GM23248 (cell line): ENCODE measurements at regions not wholly inside any gene's neighbourhood (a gene's known extent, or its start where the extent isn't known, plus 50 kb on each side); places are given as distances from the start of the nearest gene placed in this dataset.

ENCODE experiments used
- DNase-seq: peaks from one replicate; pipeline ENCODE4 v3.0.0-alpha.2; 2015
- H2AFZ ChIP-seq: fragments of 200-600 bp; sonication (generic); 2 replicates; pipeline ENCODE4 v1.6.1; 2016; ENCODE audit warnings: antibody characterized with exemption
- H3F3A ChIP-seq: fragments of 200-600 bp; sonication (generic); 2 replicates; pipeline ENCODE4 v1.6.1; 2016; ENCODE audit warnings: mild to moderate bottlenecking, antibody characterized with exemption, mixed run types; ENCODE audit not compliant: insufficient read depth
- H3K27ac ChIP-seq: fragments of 200-600 bp; sonication (generic); 2 replicates; pipeline ENCODE4 v1.5.1; 2016; ENCODE audit warnings: mild to moderate bottlenecking
- H3K27me3 ChIP-seq: fragments of 200-600 bp; sonication (generic); replicated peaks from 2 replicates; pipeline ENCODE4 v1.6.1; 2016; ENCODE audit warnings: mild to moderate bottlenecking; ENCODE audit not compliant: insufficient read depth
- H3K36me3 ChIP-seq: fragments of 200-600 bp; sonication (generic); 2 replicates; pipeline ENCODE4 v1.6.1; 2016; ENCODE audit warnings: low read depth, mild to moderate bottlenecking
- H3K4me1 ChIP-seq: fragments of 200-600 bp; sonication (generic); 2 replicates; pipeline ENCODE4 v1.6.1; 2016; ENCODE audit warnings: mild to moderate bottlenecking; ENCODE audit not compliant: insufficient read depth
- H3K4me2 ChIP-seq: fragments of 200-600 bp; sonication (generic); one replicate; pipeline ENCODE4 v1.6.1; 2016; ENCODE audit warnings: mild to moderate bottlenecking; ENCODE audit not compliant: unreplicated experiment
- H3K4me3 ChIP-seq: fragments of 200-600 bp; sonication (generic); 2 replicates; pipeline ENCODE4 v1.5.1; 2016; ENCODE audit warnings: mild to moderate bottlenecking
- H3K79me2 ChIP-seq: fragments of 200-600 bp; sonication (generic); 2 replicates; pipeline ENCODE4 v1.6.1; 2016; ENCODE audit warnings: mild to moderate bottlenecking; ENCODE audit not compliant: insufficient read depth
- H3K9ac ChIP-seq: fragments of 200-600 bp; sonication (generic); 2 replicates; pipeline ENCODE4 v1.6.1; 2016; ENCODE audit warnings: mild to moderate bottlenecking
- H3K9me2 ChIP-seq: fragments of 200-600 bp; sonication (generic); 2 replicates; pipeline ENCODE4 v1.6.1; 2016; ENCODE audit warnings: mixed run types, mild to moderate bottlenecking, moderate library complexity; ENCODE audit not compliant: insufficient read depth
- H3K9me3 ChIP-seq: fragments of 200-600 bp; sonication (generic); one replicate; pipeline ENCODE4 v1.6.1; 2017; ENCODE audit warnings: low read depth
- H4K20me1 ChIP-seq: fragments of 200-600 bp; sonication (generic); 2 replicates; pipeline ENCODE4 v1.6.0; 2016; ENCODE audit not compliant: insufficient read depth
- EZH2 ChIP-seq: fragments of 200-600 bp; sonication (generic); IDR thresholded peaks from 2 replicates; pipeline ENCODE4 v1.6.1; 2018; ENCODE audit warnings: antibody characterized with exemption, mild to moderate bottlenecking; ENCODE audit not compliant: insufficient read depth, poor library complexity, severe bottlenecking
- EZH2phosphoT487 ChIP-seq: fragments of 200-600 bp; sonication (generic); IDR thresholded peaks from 2 replicates; pipeline ENCODE4 v1.6.1; 2018; ENCODE audit warnings: antibody characterized with exemption, moderate library complexity, mild to moderate bottlenecking, low read depth; ENCODE audit not compliant: insufficient read depth
- WGBS, 2 experiments: methylation state at CpG; one replicate each; pipeline ENCODE4 v1.1.6; 2015 to 2017; ENCODE audit warnings: low lambda C conversion rate in 2 of 2, low coverage in 1 of 2; ENCODE audit errors: missing lambda C conversion rate in 2 of 2; 5-methylcytosine and 5-hydroxymethylcytosine counted together
- in situ Hi-C: fragments of 300-500 bp; cut with MboI; formaldehyde crosslinking; loops from 2 replicates; pipeline ENCODE4 v1.15.0; 2020

GRCh38 chr10:131689954-131690757 lies 210.7 kb upstream of the PPP2R2D start:
- H4K20me1 ChIP-seq = no peaks in the 10 kb centered on the region
- in situ Hi-C loops = no loop called here
- H3K27ac ChIP-seq = no peak overlapping the region
- no peaks in the 10 kb centered on the region for H3K9me3 ChIP-seq
- H3K9ac ChIP-seq = no peak overlapping the region
- H3K4me3 ChIP-seq = no peak overlapping the region
- no peaks in the 10 kb centered on the region for H3K4me1 ChIP-seq
- no peaks in the 10 kb centered on the region for H3K36me3 ChIP-seq
- H3K4me2 ChIP-seq = no peak overlapping the region
- no peaks in the 10 kb centered on the region for H3K27me3 ChIP-seq
- WGBS, 2 experiments = 35 to 37% methylated on average over 15 of the region's 15 CpGs
- no peaks in the 10 kb centered on the region for H3K9me2 ChIP-seq
- no peak for DNase-seq
- H3F3A ChIP-seq = no peaks in the 10 kb centered on the region
- H3K79me2 ChIP-seq = no peaks in the 10 kb centered on the region
- H2AFZ ChIP-seq = no peak overlapping the region
- TF ChIP-seq EZH2phosphoT487 (no peak), EZH2 (no peak)

GRCh38 chr10:131690805-131691239 lies 210.0 kb upstream of the PPP2R2D start:
- Histone ChIP-seq H4K20me1 (no peaks in the 10 kb centered on the region), H3K79me2 (no peaks in the 10 kb centered on the region), H3K36me3 (no peaks in the 10 kb centered on the region), H3F3A (no peaks in the 10 kb centered on the region), H3K4me3 (no peak overlapping the region), H3K9ac (no peak overlapping the region), H3K4me2 (no peak overlapping the region), H3K4me1 (no peaks in the 10 kb centered on the region), H3K27me3 (no peaks in the 10 kb centered on the region), H2AFZ (no peak overlapping the region), H3K9me2 (no peaks in the 10 kb centered on the region), H3K27ac (no peak overlapping the region), H3K9me3 (no peaks in the 10 kb centered on the region)
- no peak for TF ChIP-seq EZH2
- TF ChIP-seq EZH2phosphoT487 = no peak
- WGBS, 2 experiments = 51 to 53% methylated on average over 12 to 13 of the region's 14 CpGs
- DNase-seq = no peak
- in situ Hi-C loops = no loop called here

- Histone ChIP-seq H3K9me2 (no peaks in the 10 kb centered on the region), H3K79me2 (no peaks in the 10 kb centered on the region), H3K9ac (no peak overlapping the region), H3K4me2 (no peak overlapping the region), H3K4me3 (no peak overlapping the region), H3K4me1 (no peaks in the 10 kb centered on the region), H3K27ac (no peak overlapping the region), H2AFZ (no peak overlapping the region), H3K36me3 (no peaks in the 10 kb centered on the region), H4K20me1 (no peaks in the 10 kb centered on the region), H3K27me3 (no peaks in the 10 kb centered on the region), H3K9me3 (no peaks in the 10 kb centered on the region), H3F3A (no peaks in the 10 kb centered on the region)
- WGBS, 2 experiments = 32 to 45% methylated on average over 5 to 16 of the region's 16 CpGs
- no peak for TF ChIP-seq EZH2phosphoT487
- no peak for TF ChIP-seq EZH2
- no peak for DNase-seq
- in situ Hi-C loops = no loop called here
Measured at GRCh38 chr10:131691481-131692090, 209.2 kb upstream of the PPP2R2D start.

GRCh38 chr10:131692176-131692575 lies 208.6 kb upstream of the PPP2R2D start:
- TF ChIP-seq EZH2phosphoT487 (no peak), EZH2 (no peak)
- no peak overlapping the region for H2AFZ ChIP-seq
- H3K27me3 ChIP-seq = no peaks in the 10 kb centered on the region
- H3K36me3 ChIP-seq = no peaks in the 10 kb centered on the region
- no peak overlapping the region for H3K27ac ChIP-seq
- no peaks in the 10 kb centered on the region for H3K4me1 ChIP-seq
- H4K20me1 ChIP-seq = no peaks in the 10 kb centered on the region
- no peaks in the 10 kb centered on the region for H3K79me2 ChIP-seq
- in situ Hi-C loops = no loop called here
- H3K9me2 ChIP-seq = no peaks in the 10 kb centered on the region
- 29 to 39% methylated on average over 12 of the region's 12 CpGs for WGBS, 2 experiments
- no peak overlapping the region for H3K4me3 ChIP-seq
- DNase-seq = no peak
- H3K9me3 ChIP-seq = no peaks in the 10 kb centered on the region
- H3K4me2 ChIP-seq = no peak overlapping the region
- H3K9ac ChIP-seq = no peak overlapping the region
- H3F3A ChIP-seq = no peaks in the 10 kb centered on the region
